Smooth muscle cell (in vitro differentiated cells): ENCODE measurements at regions not wholly inside any gene's neighbourhood (a gene's known extent, or its start where the extent isn't known, plus 50 kb on each side); places are given as distances from the start of the nearest gene placed in this dataset.

ENCODE experiments used
- DNase-seq: peaks from one replicate; lab custom pipeline; 2025; ENCODE audit not compliant: unreplicated experiment; lab: John Stamatoyannopoulos, UW
- H2AFZ ChIP-seq: fragments of 200-600 bp; sonication (generic); 2 replicates; pipeline ENCODE4 v1.6.0; 2016; ENCODE audit warnings: antibody characterized with exemption, low read depth, mild to moderate bottlenecking
- H3F3A ChIP-seq: fragments of 200-600 bp; sonication (generic); 2 replicates; pipeline ENCODE4 v1.6.0; 2017; ENCODE audit warnings: antibody characterized with exemption, low read depth
- H3K27ac ChIP-seq: fragments of 200-600 bp; sonication (generic); 2 replicates; pipeline ENCODE4 v1.5.1; 2016; ENCODE audit warnings: low read depth, mild to moderate bottlenecking
- H3K27me3 ChIP-seq: fragments of 200-600 bp; sonication (generic); 2 replicates; pipeline ENCODE4 v1.6.1; 2016; ENCODE audit warnings: low read depth, mild to moderate bottlenecking
- H3K36me3 ChIP-seq: fragments of 200-600 bp; sonication (generic); 2 replicates; pipeline ENCODE4 v1.5.1; 2016; ENCODE audit warnings: low read depth
- H3K4me1 ChIP-seq: fragments of 200-600 bp; sonication (generic); 2 replicates; pipeline ENCODE4 v1.5.1; 2016; ENCODE audit warnings: low read depth
- H3K4me2 ChIP-seq: fragments of 200-600 bp; sonication (generic); 2 replicates; pipeline ENCODE4 v1.6.0; 2016; ENCODE audit warnings: mild to moderate bottlenecking
- H3K4me3 ChIP-seq: fragments of 200-600 bp; sonication (generic); 2 replicates; pipeline ENCODE4 v1.5.1; 2016; ENCODE audit warnings: mild to moderate bottlenecking
- H3K79me2 ChIP-seq: fragments of 200-600 bp; sonication (generic); 2 replicates; pipeline ENCODE4 v1.6.0; 2016; ENCODE audit warnings: low read depth, mild to moderate bottlenecking
- H3K9ac ChIP-seq: fragments of 200-600 bp; sonication (generic); 2 replicates; pipeline ENCODE4 v1.6.0; 2016; ENCODE audit warnings: low read depth
- H3K9me3 ChIP-seq: fragments of 200-600 bp; sonication (generic); replicated peaks from 2 replicates; pipeline ENCODE4 v1.5.1; 2016; ENCODE audit warnings: low read depth
- H4K20me1 ChIP-seq: fragments of 200-600 bp; sonication (generic); 2 replicates; pipeline ENCODE4 v1.6.0; 2016; ENCODE audit warnings: low read depth
- WGBS: methylation state at CpG from one replicate; pipeline ENCODE4 v1.1.7; 2016; ENCODE audit warnings: low lambda C conversion rate; 5-methylcytosine and 5-hydroxymethylcytosine counted together
- TF ChIP-seq, protein P1 (sequence below): fragments of 200-600 bp; sonication (generic); IDR thresholded peaks from 2 replicates; pipeline ENCODE4 v1.5.1; 2017; ENCODE audit warnings: borderline replicate concordance, mild to moderate bottlenecking, antibody characterized with exemption; ENCODE audit not compliant: insufficient read depth, poor library complexity, severe bottlenecking

- H3K27ac ChIP-seq: no peak overlapping the region
- no peaks in the 10 kb centered on the region for H3K9me3 ChIP-seq
- H3K79me2 ChIP-seq: no peaks in the 10 kb centered on the region
- no peak overlapping the region for H3K9ac ChIP-seq
- H3F3A ChIP-seq: no peaks in the 10 kb centered on the region
- 92% methylated on average over 1 of the region's 1 CpG for WGBS
- DNase-seq: no peak
- no peak overlapping the region for H3K4me2 ChIP-seq
- TF ChIP-seq, protein P1, sequence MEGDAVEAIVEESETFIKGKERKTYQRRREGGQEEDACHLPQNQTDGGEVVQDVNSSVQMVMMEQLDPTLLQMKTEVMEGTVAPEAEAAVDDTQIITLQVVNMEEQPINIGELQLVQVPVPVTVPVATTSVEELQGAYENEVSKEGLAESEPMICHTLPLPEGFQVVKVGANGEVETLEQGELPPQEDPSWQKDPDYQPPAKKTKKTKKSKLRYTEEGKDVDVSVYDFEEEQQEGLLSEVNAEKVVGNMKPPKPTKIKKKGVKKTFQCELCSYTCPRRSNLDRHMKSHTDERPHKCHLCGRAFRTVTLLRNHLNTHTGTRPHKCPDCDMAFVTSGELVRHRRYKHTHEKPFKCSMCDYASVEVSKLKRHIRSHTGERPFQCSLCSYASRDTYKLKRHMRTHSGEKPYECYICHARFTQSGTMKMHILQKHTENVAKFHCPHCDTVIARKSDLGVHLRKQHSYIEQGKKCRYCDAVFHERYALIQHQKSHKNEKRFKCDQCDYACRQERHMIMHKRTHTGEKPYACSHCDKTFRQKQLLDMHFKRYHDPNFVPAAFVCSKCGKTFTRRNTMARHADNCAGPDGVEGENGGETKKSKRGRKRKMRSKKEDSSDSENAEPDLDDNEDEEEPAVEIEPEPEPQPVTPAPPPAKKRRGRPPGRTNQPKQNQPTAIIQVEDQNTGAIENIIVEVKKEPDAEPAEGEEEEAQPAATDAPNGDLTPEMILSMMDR: no peak
- H3K4me1 ChIP-seq: no peaks in the 10 kb centered on the region
- no peaks in the 10 kb centered on the region for H3K36me3 ChIP-seq
- H3K4me3 ChIP-seq: no peak overlapping the region
- no peaks in the 10 kb centered on the region for H3K27me3 ChIP-seq
- H4K20me1 ChIP-seq: no peaks in the 10 kb centered on the region
- H2AFZ ChIP-seq: no peak overlapping the region
Observed at GRCh38 chr1:102172200-102172599, 175.5 kb upstream of the OLFM3 start.

- H3K36me3 ChIP-seq: no peaks in the 10 kb centered on the region
- no peaks in the 10 kb centered on the region for H4K20me1 ChIP-seq
- WGBS: 74% methylated on average over 1 of the region's 1 CpG
- H3K27me3 ChIP-seq: no peaks in the 10 kb centered on the region
- no peak overlapping the region for H3K9ac ChIP-seq
- H2AFZ ChIP-seq: no peak overlapping the region
- no peak overlapping the region for H3K4me3 ChIP-seq
- H3F3A ChIP-seq: no peaks in the 10 kb centered on the region
- H3K4me1 ChIP-seq: no peaks in the 10 kb centered on the region
- TF ChIP-seq, protein P1: no peak
- no peaks in the 10 kb centered on the region for H3K79me2 ChIP-seq
- H3K4me2 ChIP-seq: no peak overlapping the region
- H3K27ac ChIP-seq: no peak overlapping the region
- no peak for DNase-seq
- H3K9me3 ChIP-seq: no peaks in the 10 kb centered on the region
Observed at GRCh38 chr1:102163799-102164198, 167.1 kb upstream of the OLFM3 start.

GRCh38 chr1:102151242-102151641, 154.5 kb upstream of the OLFM3 start:
- Histone ChIP-seq H3K36me3 (no peaks in the 10 kb centered on the region), H3K27ac (no peak overlapping the region), H4K20me1 (no peaks in the 10 kb centered on the region), H3K4me1 (no peaks in the 10 kb centered on the region), H3K4me2 (no peak overlapping the region), H3K4me3 (no peak overlapping the region), H3F3A (no peaks in the 10 kb centered on the region), H3K27me3 (no peaks in the 10 kb centered on the region), H3K9ac (no peak overlapping the region), H3K79me2 (no peaks in the 10 kb centered on the region), H2AFZ (no peak overlapping the region), H3K9me3 (no peaks in the 10 kb centered on the region)
- DNase-seq: no peak
- TF ChIP-seq, protein P1: no peak
- WGBS: 87% methylated on average over 3 of the region's 3 CpGs

- Histone ChIP-seq H3K4me2 (no peak overlapping the region), H3F3A (no peaks in the 10 kb centered on the region), H3K79me2 (no peaks in the 10 kb centered on the region), H4K20me1 (no peaks in the 10 kb centered on the region), H3K9me3 (no peaks in the 10 kb centered on the region), H3K4me3 (no peak overlapping the region), H3K27me3 (no peaks in the 10 kb centered on the region), H2AFZ (no peak overlapping the region), H3K36me3 (no peaks in the 10 kb centered on the region), H3K27ac (no peak overlapping the region), H3K4me1 (peaks cover 12% of the 10 kb centered on the region), H3K9ac (no peak overlapping the region)
- DNase-seq: no peak
- 90% methylated on average over 4 of the region's 4 CpGs for WGBS
- TF ChIP-seq, protein P1: no peak
Observed at GRCh38 chr1:102120910-102121309, 124.2 kb upstream of the OLFM3 start.
